ENCODE measurements at regions not wholly inside any gene's neighbourhood (a gene's known extent, or its start where the extent isn't known, plus 50 kb on each side); places are given as distances from the start of the nearest gene placed in this dataset.

- WGBS, 2 experiments (ENCODE audit: extremely low coverage in 1 of 2, insufficient coverage in 1 of 2, insufficient read length in 1 of 2, insufficient replicate concordance in 2 of 2, low coverage in 1 of 2, low lambda C conversion rate in 2 of 2, missing lambda C conversion rate in 1 of 2) = 89% methylated on average over 4 of the region's 5 CpGs; no CpG with 5 or more reads in 1 of the 2 experiments
- POLR2A ChIA-PET (ENCODE audit: partially characterized antibody) = interaction anchor here (1.2 to 1.4 kb wide), 2 partner anchors 15 to 292 kb away, joined by 3 read pairs; no protein-coding TSS in a partner anchor
- no peaks in the 10 kb centered on the region for H4K20me1 ChIP-seq (replicated peaks in 1 of 2; ENCODE audit: control insufficient read depth in 1 of 2, insufficient read depth in 2 of 2, low read length in 2 of 2)
- no peak for TF ChIP-seq KDM1A (IDR thresholded peaks at IDR 0.05; ENCODE audit: borderline replicate concordance, low read length)
- TF ChIP-seq HDAC6 (IDR thresholded peaks at IDR 0.05; ENCODE audit: low read depth, low read length) = no peak
- no peak for TF ChIP-seq SAP30 (IDR thresholded peaks at IDR 0.05; ENCODE audit: insufficient read depth, insufficient replicate concordance, low read length)
- no peak for TF ChIP-seq CHD1 (IDR thresholded peaks at IDR 0.05; ENCODE audit: low read depth, low read length)
- TF ChIP-seq PHF8 (conservative IDR thresholded peaks at IDR 0.05; ENCODE audit: low read depth, low read length) = no peak
- TF ChIP-seq USF2 (IDR thresholded peaks at IDR 0.05; ENCODE audit: low read length) = no peak
- no peak for TF ChIP-seq TAF7 (optimal IDR thresholded peaks at IDR 0.05; ENCODE audit: borderline replicate concordance, low read depth, low read length)
- TF ChIP-seq RFX5 (IDR thresholded peaks at IDR 0.05; ENCODE audit: borderline replicate concordance, low read depth, low read length) = no peak
- no peak for TF ChIP-seq RBBP5 (IDR thresholded peaks at IDR 0.05; ENCODE audit: borderline replicate concordance, low read depth, low read length)
- TF ChIP-seq SRF (IDR thresholded peaks at IDR 0.05; ENCODE audit: low read depth, low read length) = no peak
- TF ChIP-seq NANOG (IDR thresholded peaks at IDR 0.05; ENCODE audit: insufficient read depth, low read depth, low read length, poor library complexity, severe bottlenecking) = no peak
- no peak for TF ChIP-seq SIX5 (IDR thresholded peaks at IDR 0.05; ENCODE audit: low read depth, low read length)
- TF ChIP-seq POLR2AphosphoS5 (IDR thresholded peaks at IDR 0.05; ENCODE audit: low read depth, low read length) = no peak
- no peak for TF ChIP-seq TCF12 (IDR thresholded peaks at IDR 0.05; ENCODE audit: low read depth, low read length)
Measured at GRCh38 chr4:38610521-38610920, 53.5 kb upstream of the KLF3 start.

More at GRCh38 chr4:38610521-38610920, 53.5 kb upstream of the KLF3 start:
- H4K8ac ChIP-seq (ENCODE audit: extremely low read depth, insufficient read depth, low read length) = no peak overlapping the region
- no peak overlapping the region for H2BK120ac ChIP-seq (replicated peaks; ENCODE audit: low read depth, low read length)
- H3K14ac ChIP-seq (ENCODE audit: insufficient read length) = no peak overlapping the region
- no peak overlapping the region for H3K9ac ChIP-seq (replicated peaks in 1 of 4; ENCODE audit: extremely low read depth in 1 of 4, low read depth in 3 of 4, low read length in 3 of 4)
- H3K4me3 ChIP-seq (ENCODE audit: extremely low read depth in 1 of 4, insufficient read depth in 2 of 4, low read depth in 3 of 4, low read length in 4 of 4) = no peak overlapping the region
- H3K27ac ChIP-seq (ENCODE audit: low read depth, low read length) = no peak overlapping the region
- FAIRE-seq (no peak), DNase-seq (ENCODE audit: low read depth in 1 of 2, low spot score in 2 of 2) (no peak)
- no peak overlapping the region for H4K5ac ChIP-seq (ENCODE audit: insufficient read length, low read depth, low read length)
- no peaks in the 10 kb centered on the region for H3K79me2 ChIP-seq (ENCODE audit: control insufficient read depth in 1 of 2, insufficient read depth in 2 of 2, low read length in 2 of 2)
- H3K36me3 ChIP-seq (ENCODE audit: control insufficient read depth in 2 of 4, insufficient read depth in 4 of 4, low read length in 3 of 4) = no peaks in the 10 kb centered on the region
- H3K23me2 ChIP-seq (ENCODE audit: low read depth, low read length) = no peaks in the 10 kb centered on the region
- CTCF ChIA-PET (ENCODE audit: partially characterized antibody) = interaction anchor here (0.7 to 1.3 kb wide), 2 partner anchors 10 to 84 kb away, joined by 3 to 10 read pairs; no protein-coding TSS in a partner anchor
- no peaks in the 10 kb centered on the region for H3K79me1 ChIP-seq (ENCODE audit: low read depth, low read length)
- H3K56ac ChIP-seq (replicated peaks; ENCODE audit: insufficient read length, low read depth, low read length) = no peak overlapping the region
- no peaks in the 10 kb centered on the region for H3K27me3 ChIP-seq (replicated peaks in 1 of 4; ENCODE audit: control insufficient read depth in 3 of 4, extremely low read depth in 1 of 4, insufficient read depth in 3 of 4, low read length in 3 of 4)
- peak overlapping the region; percentile 93; the same call in 1 of the 2 replicates for H2AK5ac ChIP-seq (ENCODE audit: low read depth, low read length)
- H3K9me3 ChIP-seq (ENCODE audit: insufficient read depth in 2 of 2, low read depth in 1 of 2, low read length in 1 of 2) = no peaks in the 10 kb centered on the region
- no peak overlapping the region for H2BK15ac ChIP-seq (ENCODE audit: low read length)
- H3K18ac ChIP-seq (ENCODE audit: extremely low read depth, low read length) = no peak overlapping the region
- H3K4ac ChIP-seq (replicated peaks; ENCODE audit: insufficient read length, low read depth, low read length) = no peak overlapping the region
- no peak overlapping the region for H3K23ac ChIP-seq (ENCODE audit: insufficient read length)
- no peak overlapping the region for H4K91ac ChIP-seq (replicated peaks; ENCODE audit: insufficient read length, low read length)
- H2BK12ac ChIP-seq (ENCODE audit: low read depth, low read length) = no peak overlapping the region; the same call in 1 of the 2 replicates
- H3K4me1 ChIP-seq (replicated peaks in 1 of 4; ENCODE audit: control insufficient read depth in 3 of 4, insufficient read depth in 4 of 4, low read length in 3 of 4) = peaks cover 0 to 10% (median 6%) of the 10 kb centered on the region in 4 experiments; a peak in 5 of 7 replicates
- H2BK5ac ChIP-seq (ENCODE audit: low read depth, low read length) = no peak overlapping the region
- no peak overlapping the region for H2BK20ac ChIP-seq (ENCODE audit: low read length)
- H2AFZ ChIP-seq (ENCODE audit: low read length) = no peak overlapping the region
- no peak overlapping the region for H3K4me2 ChIP-seq (ENCODE audit: insufficient read depth in 1 of 2, low read depth in 2 of 2, low read length in 2 of 2)
